GM12872 (cell line): ENCODE measurements at regions not wholly inside any gene's neighbourhood (a gene's known extent, or its start where the extent isn't known, plus 50 kb on each side); places are given as distances from the start of the nearest gene placed in this dataset.

Experiments
- TF ChIP-seq, protein P1 (sequence below): IDR thresholded peaks from 3 replicates; pipeline ENCODE4 v1.5.1; 2011; ENCODE audit warnings: low read depth, mild to moderate bottlenecking, low read length, moderate library complexity; ENCODE audit not compliant: insufficient read depth

DNA sequence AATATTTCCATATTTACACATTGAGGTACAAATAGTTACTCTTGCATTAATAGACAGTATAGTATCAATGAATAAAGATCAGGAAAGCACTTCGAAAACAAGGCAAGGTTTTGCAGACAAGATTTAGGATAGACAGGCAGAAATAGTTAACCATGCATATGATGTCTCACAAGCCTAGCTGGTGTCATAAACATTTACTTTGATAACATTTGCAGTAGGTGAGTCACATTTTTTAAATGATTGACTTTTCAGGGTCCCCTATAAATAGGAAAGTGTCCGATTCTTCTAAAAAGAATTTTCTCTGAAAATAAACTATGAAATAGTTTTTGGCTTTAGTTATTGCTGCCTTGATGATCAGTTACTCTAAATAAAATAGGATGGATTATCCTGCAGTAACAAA is 162.1 kb downstream of the SNX18 start:
- TF ChIP-seq, protein P1, sequence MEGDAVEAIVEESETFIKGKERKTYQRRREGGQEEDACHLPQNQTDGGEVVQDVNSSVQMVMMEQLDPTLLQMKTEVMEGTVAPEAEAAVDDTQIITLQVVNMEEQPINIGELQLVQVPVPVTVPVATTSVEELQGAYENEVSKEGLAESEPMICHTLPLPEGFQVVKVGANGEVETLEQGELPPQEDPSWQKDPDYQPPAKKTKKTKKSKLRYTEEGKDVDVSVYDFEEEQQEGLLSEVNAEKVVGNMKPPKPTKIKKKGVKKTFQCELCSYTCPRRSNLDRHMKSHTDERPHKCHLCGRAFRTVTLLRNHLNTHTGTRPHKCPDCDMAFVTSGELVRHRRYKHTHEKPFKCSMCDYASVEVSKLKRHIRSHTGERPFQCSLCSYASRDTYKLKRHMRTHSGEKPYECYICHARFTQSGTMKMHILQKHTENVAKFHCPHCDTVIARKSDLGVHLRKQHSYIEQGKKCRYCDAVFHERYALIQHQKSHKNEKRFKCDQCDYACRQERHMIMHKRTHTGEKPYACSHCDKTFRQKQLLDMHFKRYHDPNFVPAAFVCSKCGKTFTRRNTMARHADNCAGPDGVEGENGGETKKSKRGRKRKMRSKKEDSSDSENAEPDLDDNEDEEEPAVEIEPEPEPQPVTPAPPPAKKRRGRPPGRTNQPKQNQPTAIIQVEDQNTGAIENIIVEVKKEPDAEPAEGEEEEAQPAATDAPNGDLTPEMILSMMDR: no peak

DNA sequence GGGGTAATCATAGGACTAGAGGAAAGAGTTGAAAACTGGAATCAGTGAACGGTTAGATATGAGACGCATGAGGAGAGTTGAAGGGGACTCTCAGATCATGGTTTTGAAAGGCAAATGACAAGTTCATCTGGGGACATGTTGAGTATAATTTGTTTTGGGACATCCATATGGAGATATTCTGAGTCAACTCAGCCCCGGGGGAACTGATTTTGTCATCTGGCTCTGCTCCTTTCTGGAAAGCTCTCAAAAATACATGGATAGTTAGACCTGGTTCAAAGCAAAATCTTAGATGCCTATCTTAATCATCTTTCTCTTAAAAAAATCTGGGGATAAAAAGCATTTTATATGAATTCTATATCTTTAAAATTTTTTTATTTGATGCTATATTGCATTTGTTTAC is 161.2 kb downstream of the SNX18 start:
- TF ChIP-seq, protein P1: no peak

DNA sequence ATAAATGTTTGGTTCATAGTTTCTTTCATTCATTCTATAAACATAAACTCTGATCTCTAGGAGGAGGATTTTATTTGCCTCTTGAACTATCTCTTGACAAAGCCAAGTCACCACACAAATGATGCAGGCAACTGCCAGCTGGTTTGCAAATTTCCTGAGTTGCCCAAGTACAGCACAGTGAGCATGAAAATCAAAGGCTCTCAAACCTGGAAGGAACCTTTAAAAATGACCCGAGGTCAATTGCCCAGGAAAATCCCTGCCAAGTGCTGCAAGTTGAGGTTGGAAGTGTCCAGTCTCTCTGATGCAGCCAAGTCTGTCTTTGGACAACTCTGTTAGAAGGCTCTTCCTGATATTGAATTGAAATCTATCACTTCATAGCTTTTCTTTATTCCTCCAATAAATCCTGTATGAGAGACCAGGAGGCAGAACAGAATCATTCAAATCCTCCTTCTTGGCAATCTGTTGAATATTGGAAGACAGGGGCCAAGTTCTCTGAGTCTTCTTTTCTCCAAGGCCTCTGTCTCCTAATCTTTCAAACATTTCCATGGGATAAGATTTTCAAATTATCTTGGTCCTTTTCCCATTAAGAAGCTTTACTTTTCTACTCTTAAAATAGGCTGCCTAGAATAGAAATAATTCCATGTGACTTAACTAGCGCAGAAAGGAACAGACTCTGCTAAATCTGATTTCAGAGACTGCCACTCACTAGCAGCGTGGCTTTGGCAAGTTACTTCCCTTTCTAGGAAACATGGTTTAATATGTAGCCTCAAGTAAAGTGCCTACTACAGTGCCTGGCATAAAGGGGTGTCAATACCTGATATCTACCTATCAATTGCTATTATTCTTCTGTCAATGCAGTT is 159.2 kb downstream of the SNX18 start:
- TF ChIP-seq, protein P1: no peak

DNA sequence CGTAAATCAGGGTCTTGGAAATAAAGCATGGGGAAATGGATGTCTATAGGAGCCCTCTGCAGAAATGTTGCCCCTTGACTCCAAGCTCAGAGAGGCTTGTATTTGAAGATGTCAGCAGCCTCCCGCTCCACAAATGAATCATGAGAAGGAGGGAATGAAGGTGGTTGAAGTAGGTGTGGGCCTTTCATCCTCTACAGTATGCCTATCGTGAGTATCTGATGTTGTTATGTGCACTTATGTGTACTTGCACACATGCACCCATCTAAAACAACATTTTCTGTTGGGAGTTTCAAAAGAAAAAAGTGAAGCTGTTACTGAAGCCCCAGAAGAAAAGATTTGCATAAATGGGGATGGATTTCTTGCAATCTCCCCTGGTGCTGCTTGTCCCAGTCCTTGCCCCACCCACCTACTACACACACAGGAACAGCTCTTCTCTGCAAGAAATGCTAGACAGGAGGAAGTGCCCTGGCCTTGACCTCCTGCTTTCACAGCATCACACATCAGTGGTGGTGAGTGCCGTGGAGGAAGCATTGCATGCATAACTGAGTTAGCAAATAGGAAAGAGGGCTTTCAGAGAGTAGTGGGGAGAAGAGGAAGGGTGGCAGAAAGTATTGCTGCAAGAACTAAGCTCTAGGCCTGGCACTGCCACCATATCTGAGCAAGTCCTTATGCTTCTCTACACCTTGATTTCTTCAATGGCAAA is 156.1 kb downstream of the SNX18 start:
- TF ChIP-seq, protein P1: no peak

DNA sequence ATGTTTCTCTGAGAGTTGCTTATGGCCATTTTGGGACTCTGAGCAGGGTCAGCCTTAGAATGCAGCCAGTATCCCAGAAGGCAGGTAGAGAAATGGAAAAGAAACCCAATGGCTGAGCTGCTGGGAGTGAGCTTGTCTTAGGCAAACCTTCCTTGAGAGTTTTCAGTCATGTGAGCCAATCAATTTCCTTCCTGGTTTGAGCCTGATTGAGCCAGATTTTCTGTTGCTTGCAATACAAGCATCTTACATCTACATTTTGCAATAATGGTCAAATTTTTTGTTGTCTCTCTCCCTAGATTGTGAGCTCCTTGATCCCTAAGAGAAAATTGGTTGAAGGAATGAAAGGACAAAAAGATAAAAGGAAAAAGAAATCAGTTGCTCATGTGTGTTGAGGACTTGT is 155.3 kb downstream of the SNX18 start:
- TF ChIP-seq, protein P1: no peak

DNA sequence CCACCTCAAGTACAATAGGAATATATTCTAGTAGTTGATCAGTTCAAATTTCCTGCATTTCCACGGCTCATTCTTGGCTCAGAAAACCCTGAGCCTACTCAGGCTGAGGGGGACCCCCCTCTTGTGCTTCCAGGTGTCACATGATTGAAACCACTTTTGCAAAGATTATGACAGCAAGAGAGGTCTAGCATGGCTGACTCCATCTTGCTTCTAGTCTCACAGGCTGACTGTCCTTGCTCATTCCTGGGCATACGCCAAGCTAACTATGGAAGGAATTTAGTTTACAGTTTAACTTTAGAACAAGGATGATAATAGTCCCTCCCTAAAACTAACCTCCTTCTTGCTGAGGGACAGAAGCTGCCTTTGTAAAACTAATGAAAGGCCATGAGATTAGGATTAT is 154.1 kb downstream of the SNX18 start:
- TF ChIP-seq, protein P1: no peak

DNA sequence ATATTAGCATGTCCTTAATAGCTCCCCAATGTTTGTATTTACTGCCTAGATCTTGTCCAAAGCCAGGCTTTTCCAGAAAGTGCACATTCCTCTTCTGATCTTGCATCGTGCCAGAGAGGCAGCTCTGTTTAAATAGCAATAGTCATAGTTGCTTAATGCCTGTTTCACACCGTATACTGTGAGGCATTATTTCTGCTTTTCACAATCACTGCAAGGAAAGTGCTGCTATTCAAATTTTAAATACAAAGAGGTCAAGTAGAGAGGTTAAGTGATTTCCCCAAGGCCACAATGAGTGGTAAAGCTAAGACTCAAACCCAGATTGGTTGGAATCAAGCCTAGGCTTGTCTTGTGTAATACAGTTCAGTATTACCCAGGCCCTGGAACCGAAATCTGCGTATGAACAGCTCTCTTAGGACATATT is 153.6 kb downstream of the SNX18 start:
- TF ChIP-seq, protein P1: no peak
